Testis (tissue), 2 donors: ENCODE measurements at regions not wholly inside any gene's neighbourhood (a gene's known extent, or its start where the extent isn't known, plus 50 kb on each side); places are given as distances from the start of the nearest gene placed in this dataset.

ENCODE experiments used
- POLR2A ChIP-seq: fragments of 450-650 bp; IDR thresholded peaks from one replicate; pipeline ENCODE4 v1.6.1; 2017; ENCODE audit warnings: antibody characterized with exemption, mild to moderate bottlenecking, moderate library complexity
- TF ChIP-seq, protein P1 (sequence below), 3 experiments: fragments of 450-650 bp in 2 of 3; fragments of 200-600 bp in 1 of 3; sonication (generic) in 1 of 3; IDR thresholded peaks; one replicate each; pipeline ENCODE4 v1.5.1; 2016 to 2019; ENCODE audit warnings: antibody characterized with exemption in 3 of 3, mild to moderate bottlenecking in 2 of 3, moderate library complexity in 1 of 3

DNA sequence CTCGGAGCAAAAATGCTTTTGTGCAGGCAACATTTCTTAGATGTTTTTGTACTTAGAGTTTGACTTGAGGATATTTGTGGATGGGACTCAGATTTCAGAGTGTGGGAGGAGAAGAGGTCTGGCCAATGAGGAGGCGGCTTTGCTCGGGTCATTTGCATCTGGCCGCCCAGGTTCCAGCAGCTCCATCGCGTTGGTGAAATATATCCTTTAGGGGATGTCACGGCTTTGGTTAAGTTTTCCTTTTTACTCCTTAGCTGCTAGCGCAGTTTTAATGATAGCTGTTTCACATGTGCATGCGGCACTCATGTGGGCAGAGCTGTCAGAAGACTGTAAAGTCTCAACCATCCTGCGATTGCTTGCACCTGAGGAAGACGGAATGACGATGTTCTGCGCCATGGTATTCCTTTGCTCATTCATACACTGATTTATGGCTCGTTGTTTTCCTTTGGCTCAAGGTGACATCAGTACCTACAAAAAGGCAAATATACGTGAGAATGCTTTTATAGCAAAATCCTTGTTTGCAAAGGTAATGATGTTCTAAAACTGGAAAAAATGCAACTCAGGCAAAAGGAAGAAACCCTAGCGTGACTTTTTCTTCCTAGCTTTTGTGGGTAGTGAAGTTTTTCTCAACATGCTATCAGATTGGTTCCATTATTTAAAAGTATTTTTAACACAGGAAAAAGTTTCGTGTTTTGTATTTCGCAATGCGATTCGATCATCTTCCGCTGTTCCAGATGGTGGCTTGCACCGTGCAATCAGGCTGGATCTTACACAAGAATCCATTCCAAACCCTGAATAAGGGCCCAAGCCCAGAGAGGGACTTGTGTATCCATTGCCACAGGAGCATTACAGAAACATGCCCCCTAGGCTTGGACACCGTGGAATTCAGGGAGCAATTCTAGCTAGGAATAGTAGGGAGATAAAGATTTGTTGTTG, 70.5 kb upstream of the ZNF516 start:
- TF ChIP-seq, protein P1, sequence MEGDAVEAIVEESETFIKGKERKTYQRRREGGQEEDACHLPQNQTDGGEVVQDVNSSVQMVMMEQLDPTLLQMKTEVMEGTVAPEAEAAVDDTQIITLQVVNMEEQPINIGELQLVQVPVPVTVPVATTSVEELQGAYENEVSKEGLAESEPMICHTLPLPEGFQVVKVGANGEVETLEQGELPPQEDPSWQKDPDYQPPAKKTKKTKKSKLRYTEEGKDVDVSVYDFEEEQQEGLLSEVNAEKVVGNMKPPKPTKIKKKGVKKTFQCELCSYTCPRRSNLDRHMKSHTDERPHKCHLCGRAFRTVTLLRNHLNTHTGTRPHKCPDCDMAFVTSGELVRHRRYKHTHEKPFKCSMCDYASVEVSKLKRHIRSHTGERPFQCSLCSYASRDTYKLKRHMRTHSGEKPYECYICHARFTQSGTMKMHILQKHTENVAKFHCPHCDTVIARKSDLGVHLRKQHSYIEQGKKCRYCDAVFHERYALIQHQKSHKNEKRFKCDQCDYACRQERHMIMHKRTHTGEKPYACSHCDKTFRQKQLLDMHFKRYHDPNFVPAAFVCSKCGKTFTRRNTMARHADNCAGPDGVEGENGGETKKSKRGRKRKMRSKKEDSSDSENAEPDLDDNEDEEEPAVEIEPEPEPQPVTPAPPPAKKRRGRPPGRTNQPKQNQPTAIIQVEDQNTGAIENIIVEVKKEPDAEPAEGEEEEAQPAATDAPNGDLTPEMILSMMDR (IDR thresholded peaks at IDR 0.05) = no peak
- no peak for TF ChIP-seq POLR2A
